Heart right ventricle (tissue), 16 donors: ENCODE measurements at regions not wholly inside any gene's neighbourhood (a gene's known extent, or its start where the extent isn't known, plus 50 kb on each side); places are given as distances from the start of the nearest gene placed in this dataset.
"Not testable (repeated sequence)": the region's sequence is repeated elsewhere in the genome, so short reads cannot be mapped to it uniquely, and the experiment has no call there.

Experiments used
- ATAC-seq, 8 donors: fragments of 200-7000 bp; cut with Tn5 transposase; one replicate each; pipeline ENCODE4 v1.9.1; 2020; ENCODE audit warnings: mild to moderate bottlenecking in 8 of 8, moderate library complexity in 8 of 8, moderate number of reproducible peaks in 1 of 8
- DNase-seq, 2 donors: peaks; one replicate each; pipeline ENCODE4 v3.0.0-alpha.2; 2020
- H3K27ac ChIP-seq, 10 donors: fragments of 200-600 bp; sonication (generic) in 2 of 10; one replicate each; pipeline versions ENCODE4 v1.5.0 to v1.8.0; 2020 to 2022; ENCODE audit warnings: mild to moderate bottlenecking in 3 of 10
- H3K27me3 ChIP-seq, 7 donors: fragments of 200-600 bp; one replicate each; pipeline ENCODE4 v1.8.0; 2021 to 2022; ENCODE audit warnings: mild to moderate bottlenecking in 2 of 7
- H3K36me3 ChIP-seq, 9 donors: fragments of 200-600 bp; sonication (generic) in 1 of 9; one replicate each; pipeline versions ENCODE4 v1.5.0 to v1.8.0; 2020 to 2022; ENCODE audit warnings: mild to moderate bottlenecking in 2 of 9
- H3K4me1 ChIP-seq, 9 donors: fragments of 200-600 bp; sonication (generic) in 1 of 9; one replicate each; pipeline versions ENCODE4 v1.5.0 to v1.8.0; 2020 to 2022; ENCODE audit warnings: mild to moderate bottlenecking in 4 of 9
- H3K4me3 ChIP-seq, 10 donors: fragments of 200-600 bp; sonication (generic) in 2 of 10; one replicate each; pipeline versions ENCODE4 v1.5.0 to v1.8.0; 2020 to 2022; ENCODE audit warnings: mild to moderate bottlenecking in 7 of 10, moderate library complexity in 2 of 10
- H3K9me3 ChIP-seq, 11 donors: fragments of 200-600 bp in 10 of 11; sonication (generic) in 2 of 11; one replicate each; pipeline versions ENCODE4 v1.5.0 to v1.8.0; 2013 to 2022; ENCODE audit warnings: mild to moderate bottlenecking in 2 of 11, control low read depth in 1 of 11, moderate library complexity in 1 of 11
- WGBS, 2 donors: extraction: QIAGEN DNeasy Blood & Tissue Kit; methylation state at CpG; one replicate each; pipeline ENCODE4 v1.1.7; 2013; ENCODE audit warnings: inconsistent platforms in 1 of 2; 5-methylcytosine and 5-hydroxymethylcytosine counted together
- intact Hi-C, 10 donors: fragments of 100-400 bp; cut with DNase I; formaldehyde crosslinking; loops; one replicate each; pipeline versions ENCODE4 v1.11.1 to v1.14.2; 2022
- TF ChIP-seq, protein P1 (sequence below), 9 donors: fragments of 200-600 bp; sonication (generic) in 2 of 9; IDR thresholded peaks; one replicate each; pipeline versions ENCODE4 v1.5.0 to v1.8.0; 2021 to 2022; ENCODE audit warnings: antibody characterized with exemption in 9 of 9, mild to moderate bottlenecking in 5 of 9, moderate library complexity in 1 of 9
- donor health status: Arrhythmogenic right ventricular cardiomyopathy.
- donor health status: ischemic (EF 13 %, LVEDD 7.1; RV severe dilation, severe dysfunction).
- donor health status: healthy with polysubstance abuse.
- donor health status: DM: no; HTN: yes; CAD: no.
- donor health status: DM: no; HTN: no; CAD: no.
- donor health status: ischemic (EF 25% LVEDD 6.9; RV normal size, moderate dysfunction).
- donor health status: ischemic (EF 25% LVEDD 5.7; RV mildly dilated, moderate dysfunction).
- donor health status: healthy.
- donor health status: DM: yes; HTN: yes; CAD: no.
- donor health status: Ischemic cardiomyopathy.
- donor health status: ischemic (EF 35%, LVEDD 5.7; RV mildly dilated, moderate dysfunction).
- donor health status: nonischemic (EF 11% LVEDD 7.7; RV severe dilation, severe dysfunction).
- donor health status: DM: yes; HTN: yes; CAD: no.
- donor health status: PGD.
- donor health status: ischemic (EF 29% LVEDD 5.4; RV normal size, mild dysfunction).
- donor health status: nonischemic (EF 23%, LVEDD 6.1; RV moderate dilation, normal function).

DNA sequence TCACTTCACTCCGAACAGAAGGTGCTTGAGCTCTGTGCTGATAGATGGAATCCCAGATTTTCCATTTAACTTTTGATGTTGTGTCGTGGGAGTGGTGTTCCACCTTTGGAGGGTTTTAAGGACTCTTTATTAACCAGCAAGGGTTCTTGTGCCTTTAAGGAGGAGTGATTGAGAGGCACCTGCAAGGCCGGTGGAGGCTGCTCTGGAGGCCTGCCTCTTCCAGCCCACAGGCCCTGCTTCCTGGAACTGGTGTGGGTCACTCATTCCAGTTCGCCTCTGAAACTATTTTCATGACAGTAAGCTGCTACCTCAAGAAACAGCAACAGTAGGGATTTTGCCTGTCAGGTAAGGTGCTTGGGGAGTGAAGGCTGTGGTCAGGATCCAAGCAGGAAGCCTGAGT lies 58.8 kb upstream of the APCDD1L start:
- no peaks in the 10 kb centered on the region for H3K36me3 ChIP-seq
- no peak overlapping the region for H3K27ac ChIP-seq
- ATAC-seq (no peak), DNase-seq (no peak)
- intact Hi-C loops, result loop anchor here in 1 of 10 donors (10.0 kb wide), 1 partner anchor 61 kb away; no protein-coding TSS in a partner anchor
- no peak overlapping the region for H3K4me3 ChIP-seq
- H3K9me3 ChIP-seq, result no peaks in the 10 kb centered on the region
- H3K4me1 ChIP-seq, result peaks cover 0 to 12% (median 0%) of the 10 kb centered on the region in 9 donors
- H3K27me3 ChIP-seq, result peaks cover 0 to 30% (median 13%) of the 10 kb centered on the region in 7 donors
- WGBS, 2 donors, result 86 to 92% methylated on average over 4 of the region's 4 CpGs
- TF ChIP-seq, protein P1, sequence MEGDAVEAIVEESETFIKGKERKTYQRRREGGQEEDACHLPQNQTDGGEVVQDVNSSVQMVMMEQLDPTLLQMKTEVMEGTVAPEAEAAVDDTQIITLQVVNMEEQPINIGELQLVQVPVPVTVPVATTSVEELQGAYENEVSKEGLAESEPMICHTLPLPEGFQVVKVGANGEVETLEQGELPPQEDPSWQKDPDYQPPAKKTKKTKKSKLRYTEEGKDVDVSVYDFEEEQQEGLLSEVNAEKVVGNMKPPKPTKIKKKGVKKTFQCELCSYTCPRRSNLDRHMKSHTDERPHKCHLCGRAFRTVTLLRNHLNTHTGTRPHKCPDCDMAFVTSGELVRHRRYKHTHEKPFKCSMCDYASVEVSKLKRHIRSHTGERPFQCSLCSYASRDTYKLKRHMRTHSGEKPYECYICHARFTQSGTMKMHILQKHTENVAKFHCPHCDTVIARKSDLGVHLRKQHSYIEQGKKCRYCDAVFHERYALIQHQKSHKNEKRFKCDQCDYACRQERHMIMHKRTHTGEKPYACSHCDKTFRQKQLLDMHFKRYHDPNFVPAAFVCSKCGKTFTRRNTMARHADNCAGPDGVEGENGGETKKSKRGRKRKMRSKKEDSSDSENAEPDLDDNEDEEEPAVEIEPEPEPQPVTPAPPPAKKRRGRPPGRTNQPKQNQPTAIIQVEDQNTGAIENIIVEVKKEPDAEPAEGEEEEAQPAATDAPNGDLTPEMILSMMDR (IDR thresholded peaks at IDR 0.05), result no peak

DNA sequence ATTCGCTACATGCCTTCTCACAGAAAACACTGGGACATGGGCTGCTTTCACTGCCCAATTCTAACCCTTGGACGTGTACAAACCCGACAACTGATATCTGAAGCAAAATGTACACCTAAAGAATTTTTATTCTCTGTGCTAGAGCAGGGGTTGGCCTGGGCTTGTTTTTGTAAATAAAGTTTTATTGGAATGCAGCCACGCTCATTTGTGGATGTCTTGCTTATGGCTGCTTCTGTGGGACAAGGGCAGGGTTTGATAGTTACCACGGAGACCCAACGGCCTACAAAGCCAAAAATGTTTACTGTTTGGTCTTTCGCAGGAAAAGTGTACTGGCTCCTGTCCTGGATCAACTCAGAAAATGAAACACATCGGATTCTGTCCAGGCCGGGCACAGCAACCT lies 58.1 kb upstream of the APCDD1L start:
- no peak for ATAC-seq
- Histone ChIP-seq H3K9me3 (no peaks in the 10 kb centered on the region), H3K4me3 (no peak overlapping the region), H3K36me3 (no peaks in the 10 kb centered on the region), H3K27me3 (peaks cover 0 to 29% (median 16%) of the 10 kb centered on the region in 7 donors), H3K4me1 (peaks cover 0 to 15% (median 0%) of the 10 kb centered on the region in 9 donors), H3K27ac (no peak overlapping the region)
- DNase-seq, result no peak
- TF ChIP-seq, protein P1 (IDR thresholded peaks at IDR 0.05), result no peak
- intact Hi-C loops, result loop anchor here in 1 of 10 donors (10.0 kb wide), 1 partner anchor 62 kb away; no protein-coding TSS in a partner anchor
- 83 to 84% methylated on average over 9 of the region's 9 CpGs for WGBS, 2 donors

DNA sequence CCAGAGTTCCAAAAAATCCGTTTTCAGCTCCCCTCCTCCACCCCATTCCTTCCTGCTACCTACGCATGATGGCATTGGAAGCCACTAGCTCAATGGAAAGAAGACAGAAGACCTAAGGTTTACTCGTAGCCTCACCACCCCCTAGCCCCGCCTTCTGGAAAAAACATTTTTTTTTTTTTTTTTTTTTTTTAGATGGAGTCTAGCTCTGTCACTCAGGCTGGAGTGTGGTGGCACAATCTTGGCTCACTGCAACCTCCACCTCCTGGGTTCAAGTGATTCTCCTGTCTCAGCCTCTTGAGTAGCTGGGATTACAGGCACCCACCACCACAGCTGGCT lies 57.2 kb upstream of the APCDD1L start:
- not testable (repeated sequence) for H3K27ac ChIP-seq, H3K36me3 ChIP-seq, ATAC-seq, H3K9me3 ChIP-seq, H3K4me3 ChIP-seq, DNase-seq
- Histone ChIP-seq H3K27me3 (peaks cover 0 to 28% (median 11%) of the 10 kb centered on the region in 7 donors), H3K4me1 (peaks cover 0 to 15% (median 0%) of the 10 kb centered on the region in 9 donors)
- intact Hi-C loops, result loop anchor here in 1 of 10 donors (10.0 kb wide), 1 partner anchor 62 kb away; no protein-coding TSS in a partner anchor
- WGBS, 2 donors, result 85 to 86% methylated on average over 4 of the region's 4 CpGs

DNA sequence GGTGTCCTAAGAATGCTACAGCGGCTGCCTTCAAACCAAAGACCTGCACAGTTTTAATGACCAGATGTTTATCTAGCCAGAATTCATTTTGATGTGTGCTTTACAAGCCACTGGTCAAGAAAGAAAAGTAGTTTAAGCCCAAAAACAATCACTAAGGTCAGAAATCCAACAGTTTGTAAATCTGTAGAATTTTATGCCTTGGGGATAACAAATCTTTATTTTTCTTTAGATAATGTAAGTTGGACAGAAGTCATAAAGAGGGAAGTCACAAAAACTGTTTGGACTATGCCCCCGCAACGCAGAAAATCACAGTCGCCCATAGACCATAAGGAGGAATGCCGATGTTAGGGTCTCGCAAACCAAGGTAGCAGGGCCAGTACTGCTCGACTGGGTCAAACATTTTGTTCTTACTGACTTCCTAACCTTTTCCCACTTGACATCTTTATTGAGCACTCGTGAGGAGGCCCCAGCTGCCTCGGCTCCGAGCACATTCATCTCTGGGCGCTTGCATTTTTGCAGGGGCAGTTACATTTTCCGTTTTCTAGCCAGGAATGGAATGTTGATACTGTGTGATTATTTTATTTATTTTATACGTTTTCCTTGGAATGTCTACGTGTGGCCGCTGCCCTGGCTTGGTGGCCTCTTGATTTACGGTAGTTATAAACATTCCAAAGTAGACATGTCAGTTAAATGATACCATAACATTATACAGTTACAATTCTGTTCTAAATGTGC lies 56.7 kb upstream of the APCDD1L start:
- ATAC-seq, result peak in 1 of 8 donors; percentile 19
- Histone ChIP-seq H3K4me3 (no peak overlapping the region), H3K27ac (no peak overlapping the region), H3K36me3 (no peaks in the 10 kb centered on the region), H3K27me3 (peaks cover 0 to 23% (median 6%) of the 10 kb centered on the region in 7 donors), H3K9me3 (no peaks in the 10 kb centered on the region), H3K4me1 (peaks cover 0 to 15% (median 0%) of the 10 kb centered on the region in 9 donors)
- DNase-seq, result no peak
- TF ChIP-seq, protein P1 (IDR thresholded peaks at IDR 0.05), result no peak
- WGBS, 2 donors, result 70 to 72% methylated on average over 16 of the region's 16 CpGs
- intact Hi-C loops, result loop anchor here in 1 of 10 donors (10.0 kb wide), 1 partner anchor 63 kb away; no protein-coding TSS in a partner anchor

DNA sequence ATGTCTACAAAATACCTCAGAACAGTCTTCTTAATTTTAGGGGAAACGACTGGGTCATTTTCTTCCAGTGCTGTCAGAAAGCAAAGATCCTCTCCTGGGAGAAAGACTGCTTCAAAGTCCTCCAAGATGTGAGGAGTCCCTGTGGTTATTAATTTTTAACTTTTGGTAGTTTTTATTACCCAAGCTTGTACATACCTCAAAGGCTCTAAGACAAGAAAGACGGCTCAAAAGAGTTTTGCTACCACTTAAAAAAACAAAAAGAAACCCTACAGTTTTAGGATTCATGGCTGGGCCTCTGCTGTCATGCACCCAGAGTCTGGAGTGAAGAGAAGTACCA lies 56.1 kb upstream of the APCDD1L start:
- no peaks in the 10 kb centered on the region for H3K9me3 ChIP-seq
- DNase-seq, result no peak
- WGBS, 2 donors, result 35 to 41% methylated on average over 2 of the region's 2 CpGs
- peaks cover 0 to 17% (median 4%) of the 10 kb centered on the region in 7 donors for H3K27me3 ChIP-seq
- H3K27ac ChIP-seq, result no peak overlapping the region
- H3K4me1 ChIP-seq, result peaks cover 0 to 15% (median 0%) of the 10 kb centered on the region in 9 donors
- H3K36me3 ChIP-seq, result no peaks in the 10 kb centered on the region
- intact Hi-C loops, result loop anchor here in 1 of 10 donors (10.0 kb wide), 1 partner anchor 63 kb away; no protein-coding TSS in a partner anchor
- no peak overlapping the region for H3K4me3 ChIP-seq
- TF ChIP-seq, protein P1 (IDR thresholded peaks at IDR 0.05), result no peak
- no peak for ATAC-seq
